HUES6 (cell line): ENCODE measurements at regions not wholly inside any gene's neighbourhood (a gene's known extent, or its start where the extent isn't known, plus 50 kb on each side); places are given as distances from the start of the nearest gene placed in this dataset.

Experiments
- H3K27ac ChIP-seq: 2 replicates; pipeline ENCODE4 v1.7.0; 2013; ENCODE audit warnings: low read depth, mild to moderate bottlenecking, low read length, inconsistent platforms
- H3K27me3 ChIP-seq: 2 replicates; pipeline ENCODE4 v1.6.1; 2013; ENCODE audit warnings: low read length; ENCODE audit not compliant: control insufficient read depth, insufficient read depth
- H3K36me3 ChIP-seq: 2 replicates; pipeline ENCODE4 v1.6.1; 2013; ENCODE audit warnings: low read length; ENCODE audit not compliant: control insufficient read depth, insufficient read depth
- H3K4me1 ChIP-seq: 2 replicates; pipeline ENCODE4 v1.6.1; 2013; ENCODE audit warnings: low read length; ENCODE audit not compliant: control insufficient read depth, insufficient read depth
- H3K4me3 ChIP-seq: 2 replicates; pipeline ENCODE4 v1.5.1; 2013; ENCODE audit warnings: low read depth, low read length
- H3K9ac ChIP-seq: one replicate; pipeline ENCODE4 v1.6.1; 2013; ENCODE audit warnings: mild to moderate bottlenecking, low read length
- H3K9me3 ChIP-seq: 2 replicates; pipeline ENCODE4 v1.6.1; 2013; ENCODE audit warnings: low read depth, low read length; ENCODE audit not compliant: control insufficient read depth, insufficient read depth

DNA sequence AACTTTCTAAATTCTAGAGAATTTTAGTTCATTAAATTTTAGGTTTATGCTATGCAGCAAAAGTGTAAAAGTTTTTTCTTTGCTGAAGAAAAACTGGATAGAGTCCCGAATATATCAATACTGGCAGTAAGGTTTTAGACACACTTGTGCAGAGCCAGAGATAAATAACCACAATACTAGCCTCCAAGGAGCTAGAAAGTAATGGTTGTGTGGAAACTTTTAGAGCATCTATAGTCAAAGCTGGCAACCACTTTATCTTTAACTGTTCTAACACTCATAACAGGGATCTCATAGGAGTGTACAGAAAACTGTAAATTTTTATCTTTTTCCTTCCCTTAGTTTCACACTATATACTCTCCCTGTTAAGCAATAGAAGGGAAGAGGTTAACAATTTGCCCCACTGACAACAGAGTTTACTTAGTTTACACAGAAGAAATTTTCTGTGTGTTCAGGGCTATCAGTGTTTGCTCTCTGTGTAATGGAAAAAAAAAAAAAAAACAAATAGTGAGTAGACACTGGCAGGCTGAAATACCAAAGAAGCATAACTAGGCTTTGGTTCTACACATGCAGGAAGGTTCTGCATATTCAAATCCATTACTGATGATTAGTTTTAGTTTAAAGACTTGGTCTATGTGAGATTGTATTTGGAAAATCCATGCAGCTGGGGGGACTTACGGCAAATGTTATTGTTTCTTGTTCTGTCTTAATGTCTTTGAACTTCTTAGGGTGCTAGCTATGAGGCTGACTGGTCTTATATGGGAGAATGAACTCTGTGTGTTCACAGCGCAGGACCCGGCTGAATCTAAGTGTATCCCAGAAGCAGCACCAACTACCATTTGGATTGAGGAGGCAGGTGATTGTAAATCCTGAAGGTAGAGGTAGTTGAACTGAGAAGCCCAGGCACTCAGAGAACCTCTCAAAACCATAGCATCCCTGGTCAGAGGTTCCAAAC is 187.6 kb downstream of the PCSK1 start:
- Histone ChIP-seq H3K36me3 (no peaks in the 10 kb centered on the region), H3K9ac (no peak overlapping the region), H3K27ac (no peak overlapping the region), H3K4me3 (no peak overlapping the region), H3K27me3 (no peaks in the 10 kb centered on the region), H3K9me3 (no peaks in the 10 kb centered on the region; the same call in 1 of the 2 replicates), H3K4me1 (peaks cover 7% of the 10 kb centered on the region; the same call in 1 of the 2 replicates)

DNA sequence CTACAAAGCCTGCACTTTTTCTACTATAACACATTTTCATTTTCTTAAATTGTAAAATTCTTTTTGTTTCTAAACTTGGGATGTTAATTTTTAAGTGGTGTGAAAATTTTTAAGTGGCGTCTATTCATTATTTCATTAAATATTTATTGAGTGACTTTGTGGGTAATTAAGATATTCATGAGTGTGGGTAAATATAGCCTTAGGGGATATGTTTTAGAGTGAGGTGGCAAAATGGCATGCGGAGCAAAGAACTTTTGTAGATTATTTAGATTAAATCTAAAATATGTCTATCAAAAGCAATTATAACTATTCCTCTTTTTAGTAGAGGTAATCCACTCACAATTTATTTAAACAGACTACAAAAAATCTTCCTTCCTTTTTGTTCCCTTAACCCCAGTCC is 188.4 kb downstream of the PCSK1 start:
- H3K36me3 ChIP-seq, result no peaks in the 10 kb centered on the region
- H3K9ac ChIP-seq, result no peak overlapping the region
- H3K27me3 ChIP-seq, result no peaks in the 10 kb centered on the region
- H3K4me3 ChIP-seq, result no peak overlapping the region
- no peaks in the 10 kb centered on the region; the same call in 1 of the 2 replicates for H3K9me3 ChIP-seq
- H3K27ac ChIP-seq, result no peak overlapping the region
- peaks cover 7% of the 10 kb centered on the region; the same call in 1 of the 2 replicates for H3K4me1 ChIP-seq

DNA sequence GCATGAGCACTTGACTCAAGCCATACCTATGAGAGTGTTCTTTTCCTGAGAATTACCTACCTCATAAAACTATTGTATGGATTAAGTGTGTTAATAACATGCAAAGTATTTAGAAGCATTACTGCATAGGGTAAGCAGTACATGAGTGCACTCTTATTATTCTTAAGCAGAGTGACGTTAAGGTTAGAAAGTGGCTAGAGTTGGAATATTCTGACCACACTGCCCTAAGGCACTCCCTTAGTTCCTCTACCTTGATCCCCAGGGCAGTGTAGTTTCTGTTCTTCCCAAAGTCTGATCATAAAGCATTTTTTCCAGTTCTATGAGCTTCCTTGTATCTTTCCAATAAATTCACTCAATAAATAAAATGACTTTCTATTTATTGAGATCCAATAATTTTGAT is 189.2 kb downstream of the PCSK1 start:
- Histone ChIP-seq H3K9ac (no peak overlapping the region), H3K4me3 (no peak overlapping the region), H3K4me1 (peaks cover 7% of the 10 kb centered on the region; the same call in 1 of the 2 replicates), H3K27me3 (no peaks in the 10 kb centered on the region), H3K27ac (no peak overlapping the region), H3K36me3 (no peaks in the 10 kb centered on the region), H3K9me3 (no peaks in the 10 kb centered on the region; the same call in 1 of the 2 replicates)

DNA sequence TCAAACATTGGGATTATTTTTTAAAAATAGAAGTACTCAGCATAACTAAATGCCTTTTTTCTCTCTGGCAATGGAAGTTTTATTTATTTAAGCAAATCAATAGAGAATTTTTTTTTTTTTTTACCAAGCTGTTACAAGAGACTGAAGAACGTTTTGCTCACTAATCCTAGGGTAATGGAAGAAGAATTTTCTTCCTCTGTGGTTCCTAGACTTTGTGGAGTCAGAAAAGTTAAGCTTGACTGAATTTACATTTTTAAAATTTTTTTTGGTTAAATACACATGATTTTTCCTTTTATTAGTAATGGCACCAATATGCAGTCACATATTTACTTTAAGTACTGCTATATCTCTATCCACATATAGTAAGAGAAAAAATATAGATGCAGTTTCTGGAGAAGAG is 189.8 kb downstream of the PCSK1 start:
- no peak overlapping the region for H3K4me3 ChIP-seq
- no peak overlapping the region for H3K9ac ChIP-seq
- no peaks in the 10 kb centered on the region for H3K27me3 ChIP-seq
- H3K36me3 ChIP-seq, result no peaks in the 10 kb centered on the region
- H3K4me1 ChIP-seq, result peaks cover 7% of the 10 kb centered on the region; the same call in 1 of the 2 replicates
- H3K9me3 ChIP-seq, result no peaks in the 10 kb centered on the region; the same call in 1 of the 2 replicates
- no peak overlapping the region for H3K27ac ChIP-seq

DNA sequence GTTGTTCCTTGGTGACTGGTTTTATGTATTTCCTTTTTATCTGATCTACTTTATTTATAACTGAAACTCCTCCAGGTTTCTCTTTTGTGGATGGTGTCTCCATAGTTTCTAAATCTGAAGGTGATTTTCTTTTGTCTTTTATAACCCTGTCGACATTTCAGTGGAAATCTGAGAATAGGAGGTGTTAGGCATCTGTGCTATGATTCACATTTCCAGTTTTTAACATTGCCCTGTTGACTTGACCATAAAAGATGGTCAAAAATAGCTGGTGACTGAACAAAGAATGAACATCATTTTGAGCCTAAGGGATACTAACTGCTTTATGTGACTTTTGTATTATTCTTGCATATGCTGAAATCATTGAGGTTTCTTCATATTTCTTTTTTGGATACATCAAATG is 190.5 kb downstream of the PCSK1 start:
- Histone ChIP-seq H3K4me1 (peaks cover 6% of the 10 kb centered on the region; the same call in 1 of the 2 replicates), H3K36me3 (no peaks in the 10 kb centered on the region), H3K9ac (no peak overlapping the region), H3K27me3 (no peaks in the 10 kb centered on the region), H3K27ac (no peak overlapping the region), H3K4me3 (no peak overlapping the region), H3K9me3 (no peaks in the 10 kb centered on the region; the same call in 1 of the 2 replicates)

DNA sequence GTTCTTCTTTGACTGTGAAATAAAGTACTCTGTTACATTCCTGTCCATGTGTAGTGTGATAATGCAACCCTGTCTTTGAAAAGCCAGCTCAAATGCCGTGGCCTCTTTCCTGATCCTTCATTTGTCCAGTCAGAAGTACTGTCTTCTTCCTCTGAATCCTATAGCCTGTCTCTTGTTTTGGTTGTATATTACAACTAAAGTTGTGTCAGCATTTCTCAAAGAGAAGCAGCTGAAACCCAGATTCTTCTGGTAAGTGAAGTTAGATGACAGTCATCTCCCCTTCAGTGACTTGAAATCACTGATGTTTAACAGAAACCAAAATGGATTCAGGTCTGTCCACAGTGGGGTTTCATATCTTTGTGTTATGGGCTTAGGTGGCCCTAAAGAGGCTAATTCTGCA is 196.2 kb downstream of the PCSK1 start:
- H3K4me1 ChIP-seq, result no peaks in the 10 kb centered on the region
- H3K4me3 ChIP-seq, result no peak overlapping the region
- H3K27ac ChIP-seq, result no peak overlapping the region
- H3K27me3 ChIP-seq, result no peaks in the 10 kb centered on the region
- H3K36me3 ChIP-seq, result no peaks in the 10 kb centered on the region
- H3K9me3 ChIP-seq, result no peaks in the 10 kb centered on the region
- H3K9ac ChIP-seq, result no peak overlapping the region

DNA sequence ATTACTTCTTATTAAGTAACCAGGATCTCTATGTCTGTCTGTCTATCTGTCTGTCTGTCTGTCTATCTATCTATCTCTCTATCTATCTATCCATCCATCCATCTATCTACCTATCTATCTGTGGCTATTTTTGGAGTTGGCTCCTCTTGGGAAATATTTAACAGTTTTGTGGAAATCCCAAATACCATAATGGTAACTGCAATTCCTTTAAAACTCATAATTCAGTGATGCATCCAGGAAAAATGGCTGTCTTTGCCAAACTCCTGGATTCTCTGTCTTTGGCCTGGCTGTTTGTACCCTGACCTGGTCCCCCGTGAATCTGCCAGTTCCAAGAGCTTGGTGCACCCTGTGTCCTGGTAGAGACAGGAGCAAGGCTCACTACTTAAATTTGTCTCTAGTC is 197.0 kb downstream of the PCSK1 start:
- H3K4me1 ChIP-seq, result no peaks in the 10 kb centered on the region
- no peaks in the 10 kb centered on the region for H3K36me3 ChIP-seq
- no peak overlapping the region for H3K9ac ChIP-seq
- H3K27me3 ChIP-seq, result no peaks in the 10 kb centered on the region
- no peak overlapping the region for H3K4me3 ChIP-seq
- no peaks in the 10 kb centered on the region for H3K9me3 ChIP-seq
- H3K27ac ChIP-seq, result no peak overlapping the region

DNA sequence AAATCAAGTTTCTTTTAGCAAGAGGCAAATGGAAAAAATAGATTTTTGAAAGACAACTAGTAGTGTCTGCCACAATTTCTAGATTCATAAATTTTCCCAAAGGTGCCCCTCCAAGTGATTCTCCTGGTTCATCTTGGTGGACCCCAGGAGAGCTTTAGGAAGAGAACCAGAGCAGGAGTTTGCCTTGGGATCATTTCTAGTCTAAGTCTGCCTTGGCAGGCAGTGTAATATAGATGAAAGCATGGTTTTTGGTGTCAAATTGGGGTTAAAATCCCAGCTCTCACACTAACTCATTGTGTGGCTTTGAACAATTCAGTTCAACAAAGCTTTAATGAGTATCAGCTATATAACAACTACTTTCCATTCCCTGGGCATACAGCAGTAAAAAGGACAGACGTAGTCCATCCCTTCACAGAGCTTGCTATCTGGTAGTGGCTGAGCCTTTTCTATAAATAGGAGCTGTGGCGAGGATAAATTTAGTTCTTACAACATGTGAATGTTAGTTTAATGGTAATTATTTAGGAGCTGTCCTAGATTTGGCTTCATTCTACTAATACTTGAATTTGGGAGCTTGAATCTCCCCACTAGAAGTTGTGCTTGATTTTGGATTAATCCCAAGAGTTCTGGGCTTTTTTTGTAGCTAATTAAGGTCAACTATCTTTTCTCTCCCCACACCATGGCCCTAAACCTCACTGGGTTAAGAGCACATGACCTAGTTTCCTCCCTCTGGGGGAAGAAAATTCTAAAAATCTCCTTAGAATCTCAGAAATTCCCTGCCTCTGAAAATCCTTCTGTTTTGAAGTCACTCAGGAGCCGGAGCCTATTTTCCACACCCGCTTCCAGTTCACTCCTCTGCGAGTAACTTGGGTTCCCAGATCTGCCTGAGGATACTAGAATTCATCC is 197.8 kb downstream of the PCSK1 start:
- Histone ChIP-seq H3K9me3 (no peaks in the 10 kb centered on the region), H3K27ac (no peak overlapping the region), H3K4me1 (no peaks in the 10 kb centered on the region), H3K9ac (no peak overlapping the region), H3K27me3 (no peaks in the 10 kb centered on the region), H3K36me3 (no peaks in the 10 kb centered on the region), H3K4me3 (no peak overlapping the region)

DNA sequence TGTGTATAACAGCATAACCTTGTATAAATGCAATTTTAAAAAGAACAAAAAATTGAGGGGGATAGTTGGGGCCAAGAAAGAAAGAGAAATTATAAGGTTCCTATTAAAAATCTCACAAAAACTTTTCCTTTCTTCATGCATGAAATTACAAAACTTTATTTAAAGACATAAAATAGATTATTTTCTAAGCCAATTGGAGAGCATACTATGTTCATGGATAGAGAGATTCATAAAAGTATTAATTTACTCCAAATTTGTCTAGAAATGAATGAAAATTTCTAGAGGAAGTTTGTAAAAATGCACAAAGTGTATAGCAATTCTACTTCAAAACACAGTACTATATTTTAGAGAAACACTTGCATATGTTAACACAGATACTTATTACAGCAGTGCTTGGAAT is 200.4 kb downstream of the PCSK1 start:
- H3K4me1 ChIP-seq, result no peaks in the 10 kb centered on the region
- H3K27me3 ChIP-seq, result no peaks in the 10 kb centered on the region
- H3K4me3 ChIP-seq, result no peak overlapping the region
- H3K27ac ChIP-seq, result no peak overlapping the region
- no peak overlapping the region for H3K9ac ChIP-seq
- no peaks in the 10 kb centered on the region for H3K9me3 ChIP-seq
- no peaks in the 10 kb centered on the region for H3K36me3 ChIP-seq

DNA sequence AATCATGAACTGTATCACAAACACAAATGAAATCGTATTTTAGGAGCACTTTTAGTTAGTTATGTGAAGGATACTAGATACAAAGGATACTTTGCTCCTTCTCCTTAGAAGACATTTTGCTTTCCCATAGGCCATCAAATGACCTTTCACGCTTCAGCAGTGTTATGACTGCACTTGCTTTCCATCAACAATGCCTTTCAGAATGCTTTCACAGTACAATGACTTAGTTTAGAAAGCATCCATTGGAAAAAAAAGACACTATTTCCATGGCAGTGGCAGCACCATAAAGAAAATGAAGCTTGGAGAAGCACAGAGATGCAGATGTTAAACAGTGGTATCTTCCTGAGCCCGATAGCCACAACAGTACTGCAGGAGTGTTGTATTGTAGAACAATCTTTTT is 203.9 kb downstream of the PCSK1 start:
- Histone ChIP-seq H3K4me3 (no peak overlapping the region), H3K9me3 (no peaks in the 10 kb centered on the region), H3K9ac (no peak overlapping the region), H3K27ac (no peak overlapping the region), H3K36me3 (no peaks in the 10 kb centered on the region), H3K4me1 (no peaks in the 10 kb centered on the region), H3K27me3 (no peaks in the 10 kb centered on the region)

DNA sequence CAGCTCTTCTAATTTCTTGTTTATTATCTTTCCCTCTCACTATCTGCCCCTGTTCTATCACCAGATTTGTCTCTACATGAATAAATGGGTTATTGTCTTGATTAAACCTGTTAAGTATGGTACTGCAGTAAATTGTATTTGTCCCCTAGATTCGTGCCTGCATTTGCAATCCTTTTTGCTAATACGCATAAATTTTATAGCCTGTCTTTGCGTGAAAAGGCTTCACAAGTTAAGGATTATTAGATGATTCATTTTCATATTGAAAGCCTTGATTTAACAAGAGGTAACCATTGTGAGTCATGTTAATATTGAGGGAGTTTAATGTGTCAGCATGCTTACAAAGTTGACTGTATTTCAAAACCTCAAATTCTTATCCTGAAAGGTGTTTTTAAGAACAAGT is 204.6 kb downstream of the PCSK1 start:
- Histone ChIP-seq H3K36me3 (no peaks in the 10 kb centered on the region), H3K27me3 (no peaks in the 10 kb centered on the region), H3K4me3 (no peak overlapping the region), H3K27ac (no peak overlapping the region), H3K9ac (no peak overlapping the region), H3K4me1 (no peaks in the 10 kb centered on the region), H3K9me3 (no peaks in the 10 kb centered on the region)
